PFSK-1 (cell line): ENCODE measurements at regions not wholly inside any gene's neighbourhood (a gene's known extent, or its start where the extent isn't known, plus 50 kb on each side); places are given as distances from the start of the nearest gene placed in this dataset.

Experiments
- FOXP2 ChIP-seq: optimal IDR thresholded peaks from 2 replicates; pipeline ENCODE3; 2011; ENCODE audit warnings: borderline replicate concordance, control low read depth, inconsistent platforms; ENCODE audit not compliant: insufficient read depth; ENCODE audit errors: extremely low read length, extremely low read depth
- POLR2AphosphoS5 ChIP-seq: IDR thresholded peaks from 2 replicates; pipeline ENCODE4 v1.6.1; 2012; ENCODE audit warnings: low read depth, mild to moderate bottlenecking, control low read depth, low read length, moderate library complexity
- SIN3A ChIP-seq: IDR thresholded peaks from 2 replicates; pipeline ENCODE4 v1.6.1; 2012; ENCODE audit warnings: mild to moderate bottlenecking, low read length, moderate library complexity, borderline replicate concordance; ENCODE audit not compliant: insufficient read depth
- TAF1 ChIP-seq: IDR thresholded peaks from 2 replicates; pipeline ENCODE4 v1.6.1; 2012; ENCODE audit warnings: low read length, control low read depth, borderline replicate concordance; ENCODE audit not compliant: insufficient read depth
- TF ChIP-seq, protein P1 (sequence below), 2 experiments: IDR thresholded peaks; 2 replicates each; pipeline versions ENCODE4 v1.6.1 to v1.8.0; 2011 to 2012; ENCODE audit warnings: low read depth in 2 of 2, low read length in 2 of 2, control low read depth in 1 of 2, inconsistent platforms in 1 of 2, mild to moderate bottlenecking in 1 of 2, moderate library complexity in 1 of 2; ENCODE audit not compliant: insufficient read depth in 1 of 2

DNA sequence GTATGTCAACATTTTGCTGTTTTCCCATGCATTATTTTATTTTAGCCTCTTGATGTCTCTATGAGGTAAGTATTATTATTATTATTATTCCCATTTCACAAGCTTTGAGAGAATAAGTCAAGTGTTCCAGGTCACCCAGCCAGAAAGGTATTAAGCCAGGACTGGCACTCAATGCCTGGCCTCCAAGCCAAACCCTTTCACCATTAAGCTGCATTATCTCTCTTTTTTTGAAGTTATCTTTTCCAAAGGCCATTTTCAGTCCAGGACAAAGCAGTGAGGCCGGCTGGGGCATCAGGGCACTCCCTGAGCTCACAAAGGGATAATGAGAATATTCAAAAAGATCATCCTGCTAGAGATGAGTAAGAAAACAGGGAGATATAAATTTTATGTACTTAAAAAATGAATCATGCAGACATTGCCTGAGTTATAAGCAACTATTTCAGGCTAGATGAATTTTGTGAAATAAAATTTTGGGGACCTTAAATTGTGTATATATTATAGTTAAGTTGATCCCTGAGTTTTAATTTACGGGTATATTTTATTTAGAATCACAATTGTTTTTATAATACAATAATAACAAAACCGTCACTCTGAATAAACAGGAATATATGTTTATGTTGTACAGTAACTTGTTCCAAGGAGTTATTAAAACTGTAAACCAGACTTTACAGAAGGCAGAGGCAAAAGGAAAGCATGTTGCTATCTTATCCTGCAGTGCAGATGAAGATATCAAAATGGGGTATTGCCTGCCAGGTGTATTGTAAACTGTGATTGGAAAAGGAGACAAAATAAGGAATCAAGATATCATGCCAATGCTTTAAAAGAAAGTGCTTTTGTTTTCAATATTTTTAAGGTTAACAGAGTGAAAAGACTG is 51.3 kb upstream of the CAV2 start:
- TF ChIP-seq, protein P1, sequence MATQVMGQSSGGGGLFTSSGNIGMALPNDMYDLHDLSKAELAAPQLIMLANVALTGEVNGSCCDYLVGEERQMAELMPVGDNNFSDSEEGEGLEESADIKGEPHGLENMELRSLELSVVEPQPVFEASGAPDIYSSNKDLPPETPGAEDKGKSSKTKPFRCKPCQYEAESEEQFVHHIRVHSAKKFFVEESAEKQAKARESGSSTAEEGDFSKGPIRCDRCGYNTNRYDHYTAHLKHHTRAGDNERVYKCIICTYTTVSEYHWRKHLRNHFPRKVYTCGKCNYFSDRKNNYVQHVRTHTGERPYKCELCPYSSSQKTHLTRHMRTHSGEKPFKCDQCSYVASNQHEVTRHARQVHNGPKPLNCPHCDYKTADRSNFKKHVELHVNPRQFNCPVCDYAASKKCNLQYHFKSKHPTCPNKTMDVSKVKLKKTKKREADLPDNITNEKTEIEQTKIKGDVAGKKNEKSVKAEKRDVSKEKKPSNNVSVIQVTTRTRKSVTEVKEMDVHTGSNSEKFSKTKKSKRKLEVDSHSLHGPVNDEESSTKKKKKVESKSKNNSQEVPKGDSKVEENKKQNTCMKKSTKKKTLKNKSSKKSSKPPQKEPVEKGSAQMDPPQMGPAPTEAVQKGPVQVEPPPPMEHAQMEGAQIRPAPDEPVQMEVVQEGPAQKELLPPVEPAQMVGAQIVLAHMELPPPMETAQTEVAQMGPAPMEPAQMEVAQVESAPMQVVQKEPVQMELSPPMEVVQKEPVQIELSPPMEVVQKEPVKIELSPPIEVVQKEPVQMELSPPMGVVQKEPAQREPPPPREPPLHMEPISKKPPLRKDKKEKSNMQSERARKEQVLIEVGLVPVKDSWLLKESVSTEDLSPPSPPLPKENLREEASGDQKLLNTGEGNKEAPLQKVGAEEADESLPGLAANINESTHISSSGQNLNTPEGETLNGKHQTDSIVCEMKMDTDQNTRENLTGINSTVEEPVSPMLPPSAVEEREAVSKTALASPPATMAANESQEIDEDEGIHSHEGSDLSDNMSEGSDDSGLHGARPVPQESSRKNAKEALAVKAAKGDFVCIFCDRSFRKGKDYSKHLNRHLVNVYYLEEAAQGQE (IDR thresholded peaks at IDR 0.05; ENCODE audit: insufficient read depth in 1 of 2, low read depth in 2 of 2, low read length in 2 of 2), result no peak
- TF ChIP-seq SIN3A, result no peak
- no peak for TF ChIP-seq POLR2AphosphoS5
- TF ChIP-seq FOXP2, result no peak
- no peak for TF ChIP-seq TAF1
